ENCODE measurements at regions not wholly inside any gene's neighbourhood (a gene's known extent, or its start where the extent isn't known, plus 50 kb on each side); places are given as distances from the start of the nearest gene placed in this dataset.
"Not testable (repeated sequence)": the region's sequence is repeated elsewhere in the genome, so short reads cannot be mapped to it uniquely, and the experiment has no call there.

GRCh38 chr11:79499929-79500328, 59.1 kb upstream of the TENM4 start:
- not testable (repeated sequence) for DNase-seq (ENCODE audit: low spot score)

GRCh38 chr11:79498667-79499066, 57.8 kb upstream of the TENM4 start:
- DNase-seq (ENCODE audit: low spot score): no peak

- peak; percentile 40 for DNase-seq (ENCODE audit: low spot score)
Observed at GRCh38 chr11:79493555-79494171, 52.8 kb upstream of the TENM4 start.

- DNase-seq (ENCODE audit: low spot score): no peak
Observed at GRCh38 chr11:79492008-79492407, 51.2 kb upstream of the TENM4 start.
